ENCODE measurements at regions not wholly inside any gene's neighbourhood (a gene's known extent, or its start where the extent isn't known, plus 50 kb on each side); places are given as distances from the start of the nearest gene placed in this dataset.
A peak's percentile ranks its signal among the peaks of the same experiment; 100 is the strongest.

- Histone ChIP-seq H3K36me3 (no peaks in the 10 kb centered on the region), H3K4me1 (peaks cover 0 to 33% (median 12%) of the 10 kb centered on the region in 9 donors), H3K4me3 (no peak overlapping the region), H3K9me3 (peaks cover 0 to 6% (median 0%) of the 10 kb centered on the region in 11 donors), H3K27me3 (no peaks in the 10 kb centered on the region), H3K27ac (peak overlapping the region in 5 of 10 donors; percentile 20 to 69 (median 33))
- intact Hi-C loops (cut with DNase I), result no loop called here
- 49 to 72% methylated on average over 3 of the region's 3 CpGs for WGBS, 2 donors
- peak; percentile 76 to 95 (median 88) for ATAC-seq
- DNase-seq, result peak in 1 of 2 donors; percentile 25
- TF ChIP-seq CTCF (IDR thresholded peaks at IDR 0.05), result no peak
Observed at GRCh38 chr16:13795131-13795530, 124.8 kb upstream of the ERCC4 start.

- Histone ChIP-seq H3K36me3 (no peaks in the 10 kb centered on the region), H3K4me3 (no peak overlapping the region), H3K27ac (no peak overlapping the region), H3K27me3 (no peaks in the 10 kb centered on the region), H3K4me1 (peaks cover 0 to 33% (median 12%) of the 10 kb centered on the region in 9 donors), H3K9me3 (no peaks in the 10 kb centered on the region)
- TF ChIP-seq CTCF (IDR thresholded peaks at IDR 0.05), result no peak
- DNase-seq, result no peak
- intact Hi-C loops (cut with DNase I), result no loop called here
- ATAC-seq, result no peak
Observed at GRCh38 chr16:13797718-13798117, 122.2 kb upstream of the ERCC4 start.

- intact Hi-C loops (cut with DNase I), result no loop called here
- no peak for DNase-seq
- no peak for ATAC-seq
- Histone ChIP-seq H3K9me3 (no peaks in the 10 kb centered on the region), H3K4me1 (peaks cover 0 to 28% (median 12%) of the 10 kb centered on the region in 9 donors), H3K27ac (no peak overlapping the region), H3K36me3 (no peaks in the 10 kb centered on the region), H3K27me3 (no peaks in the 10 kb centered on the region), H3K4me3 (no peak overlapping the region)
- 59 to 66% methylated on average over 2 of the region's 2 CpGs for WGBS, 2 donors
- TF ChIP-seq CTCF (IDR thresholded peaks at IDR 0.05), result no peak
Observed at GRCh38 chr16:13798211-13798610, 121.7 kb upstream of the ERCC4 start.

- no peak for TF ChIP-seq CTCF (IDR thresholded peaks at IDR 0.05)
- Histone ChIP-seq H3K4me1 (no peaks in the 10 kb centered on the region), H3K9me3 (no peaks in the 10 kb centered on the region), H3K36me3 (no peaks in the 10 kb centered on the region), H3K27ac (no peak overlapping the region), H3K4me3 (no peak overlapping the region), H3K27me3 (peaks cover 0 to 4% (median 0%) of the 10 kb centered on the region in 7 donors)
- WGBS, 2 donors, result 90 to 93% methylated on average over 3 of the region's 3 CpGs
- no peak for ATAC-seq
- no peak for DNase-seq
- intact Hi-C loops (cut with DNase I), result no loop called here
Observed at GRCh38 chr16:13803974-13804373, 116.0 kb upstream of the ERCC4 start.

Measured in heart right ventricle (tissue), 16 donors.